GM18499 (cell line): ENCODE measurements at regions not wholly inside any gene's neighbourhood (a gene's known extent, or its start where the extent isn't known, plus 50 kb on each side); places are given as distances from the start of the nearest gene placed in this dataset.

Experiments
- ATAC-seq: cut with Tn5 transposase; IDR thresholded peaks from one replicate; pipeline ENCODE4 v1.9.1; 2021; ENCODE audit warnings: moderate number of reproducible peaks; ENCODE audit not compliant: insufficient read depth, unreplicated experiment

GRCh38 chr21:41634211-41634694, 126.3 kb upstream of the TMPRSS2 start:
- ATAC-seq, result no peak

- ATAC-seq, result no peak
Observed at GRCh38 chr21:41633627-41634026, 125.7 kb upstream of the TMPRSS2 start.

GRCh38 chr21:41632748-41633475, 125.0 kb upstream of the TMPRSS2 start:
- no peak for ATAC-seq

GRCh38 chr21:41631564-41632461, 123.9 kb upstream of the TMPRSS2 start:
- no peak for ATAC-seq

- no peak for ATAC-seq
Observed at GRCh38 chr21:41630917-41631316, 123.0 kb upstream of the TMPRSS2 start.

GRCh38 chr21:41630249-41630648, 122.3 kb upstream of the TMPRSS2 start:
- no peak for ATAC-seq

- ATAC-seq, result no peak
Observed at GRCh38 chr21:41628256-41628655, 120.3 kb upstream of the TMPRSS2 start.

GRCh38 chr21:41627428-41627827, 119.5 kb upstream of the TMPRSS2 start:
- ATAC-seq, result no peak

- ATAC-seq, result no peak
Observed at GRCh38 chr21:41626021-41626420, 118.1 kb upstream of the TMPRSS2 start.

- ATAC-seq, result no peak
Observed at GRCh38 chr21:41625428-41625827, 117.5 kb upstream of the TMPRSS2 start.

GRCh38 chr21:41624674-41625310, 116.8 kb upstream of the TMPRSS2 start:
- no peak for ATAC-seq

GRCh38 chr21:41623945-41624344, 116.0 kb upstream of the TMPRSS2 start:
- no peak for ATAC-seq

GRCh38 chr21:41622831-41623548, 115.0 kb upstream of the TMPRSS2 start:
- no peak for ATAC-seq

- ATAC-seq, result no peak
Observed at GRCh38 chr21:41622201-41622600, 114.2 kb upstream of the TMPRSS2 start.

- no peak for ATAC-seq
Observed at GRCh38 chr21:41621513-41621912, 113.6 kb upstream of the TMPRSS2 start.

- ATAC-seq, result no peak
Observed at GRCh38 chr21:41620982-41621381, 113.0 kb upstream of the TMPRSS2 start.

GRCh38 chr21:41620541-41620940, 112.6 kb upstream of the TMPRSS2 start:
- no peak for ATAC-seq

GRCh38 chr21:41616031-41616591, 108.2 kb upstream of the TMPRSS2 start:
- no peak for ATAC-seq

- no peak for ATAC-seq
Observed at GRCh38 chr21:41615613-41616012, 107.7 kb upstream of the TMPRSS2 start.

GRCh38 chr21:41614511-41614910, 106.6 kb upstream of the TMPRSS2 start:
- no peak for ATAC-seq
